ENCODE measurements at regions not wholly inside any gene's neighbourhood (a gene's known extent, or its start where the extent isn't known, plus 50 kb on each side); places are given as distances from the start of the nearest gene placed in this dataset.

DNA sequence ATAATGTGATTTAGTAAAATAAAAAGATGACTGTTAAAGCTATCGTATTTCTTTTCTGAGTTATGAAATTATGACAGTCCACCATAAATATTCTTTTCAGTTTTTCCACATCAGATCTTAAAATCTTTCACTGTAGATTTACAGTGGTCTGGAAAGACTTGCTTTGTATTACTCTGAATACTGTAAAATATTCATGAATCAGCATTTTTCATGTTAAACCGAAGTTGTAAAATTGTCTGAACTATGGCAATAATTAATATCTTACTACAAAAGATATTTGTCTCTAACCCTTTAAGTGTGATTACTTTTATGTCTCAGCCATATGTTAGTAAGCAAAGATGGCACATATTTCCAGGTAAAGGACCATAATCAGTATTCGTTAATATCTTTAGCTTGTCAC, 1397.2 kb upstream of the PCDH9 start:
- Histone ChIP-seq H3K9me3 (ENCODE audit: control insufficient read depth, low read depth, low read length) (no peaks in the 10 kb centered on the region), H4K20me1 (ENCODE audit: control insufficient read depth, extremely low read depth, insufficient read depth, low read length) (no peaks in the 10 kb centered on the region), H3K4me1 (ENCODE audit: control insufficient read depth, extremely low read depth, insufficient read depth, low read length) (no peaks in the 10 kb centered on the region), H3K4me3 (ENCODE audit: control insufficient read depth in 2 of 3, extremely low read depth in 1 of 3, insufficient read depth in 2 of 3, low read depth in 1 of 3, low read length in 3 of 3) (no peak overlapping the region), H3K36me3 (ENCODE audit: control insufficient read depth in 2 of 2, extremely low read depth in 1 of 2, insufficient read depth in 2 of 2, low read length in 2 of 2) (no peaks in the 10 kb centered on the region), H3K4me2 (ENCODE audit: control insufficient read depth, extremely low read depth, insufficient read depth, low read depth, low read length) (no peak overlapping the region), H2AFZ (ENCODE audit: control insufficient read depth, low read length) (no peak overlapping the region), H3K9me1 (ENCODE audit: control insufficient read depth, extremely low read depth, insufficient read depth, low read length) (no peaks in the 10 kb centered on the region), H3K79me2 (ENCODE audit: control insufficient read depth, insufficient read depth, low read length) (no peaks in the 10 kb centered on the region), H3K9ac (ENCODE audit: control insufficient read depth, extremely low read depth, insufficient read depth, low read length) (no peak overlapping the region), H3K27ac (ENCODE audit: control insufficient read depth, insufficient read depth, low read length) (no peak overlapping the region), H3K27me3 (ENCODE audit: control insufficient read depth, extremely low read depth, insufficient read depth, low read length) (no peaks in the 10 kb centered on the region)
- DNase-seq (ENCODE audit: low read depth, low spot score) (no peak), FAIRE-seq (no peak)
- TF ChIP-seq EZH2 (IDR thresholded peaks at IDR 0.05; ENCODE audit: low read length) (no peak), CTCF (optimal IDR thresholded peaks at IDR 0.05 in 1 of 3, IDR thresholded peaks at IDR 0.05 in 1 of 3, conservative IDR thresholded peaks at IDR 0.05 in 1 of 3; ENCODE audit: extremely low read depth in 1 of 3, insufficient read depth in 2 of 3, low read length in 3 of 3) (no peak)
- dilution Hi-C loops (cut with MboI; ENCODE audit: extremely low pct_ligation_motif_present, low sequenced_read_pairs), result no loop called here

- H3K27me3 ChIP-seq (ENCODE audit: control insufficient read depth, extremely low read depth, insufficient read depth, low read length), result no peaks in the 10 kb centered on the region
- TF ChIP-seq CTCF (optimal IDR thresholded peaks at IDR 0.05 in 1 of 3, IDR thresholded peaks at IDR 0.05 in 1 of 3, conservative IDR thresholded peaks at IDR 0.05 in 1 of 3; ENCODE audit: extremely low read depth in 1 of 3, insufficient read depth in 2 of 3, low read length in 3 of 3) (no peak), EZH2 (IDR thresholded peaks at IDR 0.05; ENCODE audit: low read length) (no peak)
- H3K36me3 ChIP-seq (ENCODE audit: control insufficient read depth in 2 of 2, extremely low read depth in 1 of 2, insufficient read depth in 2 of 2, low read length in 2 of 2), result no peaks in the 10 kb centered on the region
- H4K20me1 ChIP-seq (ENCODE audit: control insufficient read depth, extremely low read depth, insufficient read depth, low read length), result no peaks in the 10 kb centered on the region
- H3K9ac ChIP-seq (ENCODE audit: control insufficient read depth, extremely low read depth, insufficient read depth, low read length), result no peak overlapping the region
- H3K27ac ChIP-seq (ENCODE audit: control insufficient read depth, insufficient read depth, low read length), result no peak overlapping the region
- dilution Hi-C loops (cut with MboI; ENCODE audit: extremely low pct_ligation_motif_present, low sequenced_read_pairs), result no loop called here
- H3K9me1 ChIP-seq (ENCODE audit: control insufficient read depth, extremely low read depth, insufficient read depth, low read length), result no peaks in the 10 kb centered on the region
- no peak overlapping the region for H2AFZ ChIP-seq (ENCODE audit: control insufficient read depth, low read length)
- H3K79me2 ChIP-seq (ENCODE audit: control insufficient read depth, insufficient read depth, low read length), result no peaks in the 10 kb centered on the region
- H3K4me1 ChIP-seq (ENCODE audit: control insufficient read depth, extremely low read depth, insufficient read depth, low read length), result no peaks in the 10 kb centered on the region
- H3K4me2 ChIP-seq (ENCODE audit: control insufficient read depth, extremely low read depth, insufficient read depth, low read depth, low read length), result no peak overlapping the region
- no peaks in the 10 kb centered on the region for H3K9me3 ChIP-seq (ENCODE audit: control insufficient read depth, low read depth, low read length)
- FAIRE-seq (no peak), DNase-seq (ENCODE audit: low read depth, low spot score) (no peak)
- no peak overlapping the region for H3K4me3 ChIP-seq (ENCODE audit: control insufficient read depth in 2 of 3, extremely low read depth in 1 of 3, insufficient read depth in 2 of 3, low read depth in 1 of 3, low read length in 3 of 3)
These were observed 1386.6 kb upstream of the PCDH9 start for GRCh38 chr13:68616600-68617222.

All from keratinocyte (primary cell).